Middle frontal gyrus (tissue), 1 donor: ENCODE measurements at regions not wholly inside any gene's neighbourhood (a gene's known extent, or its start where the extent isn't known, plus 50 kb on each side); places are given as distances from the start of the nearest gene placed in this dataset.
A peak's percentile ranks its signal among the peaks of the same experiment; 100 is the strongest.
"Not testable (repeated sequence)": the region's sequence is repeated elsewhere in the genome, so short reads cannot be mapped to it uniquely, and the experiment has no call there.

Experiments used
- DNase-seq: peaks from one replicate; pipeline ENCODE4 v3.0.0-alpha.2; 2015; ENCODE audit warnings: low spot score; ENCODE audit errors: extremely low spot score

GRCh38 chr2:236769981-236770671 is 200.5 kb downstream of the ACKR3 start:
- DNase-seq, result no peak

GRCh38 chr2:236772220-236772837 is 202.7 kb downstream of the ACKR3 start:
- DNase-seq, result no peak

- DNase-seq, result no peak
Observed at GRCh38 chr2:236773206-236773605, 203.6 kb downstream of the ACKR3 start.

GRCh38 chr2:236774171-236774570 is 204.5 kb downstream of the ACKR3 start:
- DNase-seq, result no peak

GRCh38 chr2:236775511-236775910 is 205.9 kb downstream of the ACKR3 start:
- no peak for DNase-seq

GRCh38 chr2:236776206-236776605 is 206.6 kb downstream of the ACKR3 start:
- DNase-seq, result no peak

GRCh38 chr2:236776695-236777251 is 207.1 kb downstream of the ACKR3 start:
- no peak for DNase-seq

- no peak for DNase-seq
Observed at GRCh38 chr2:236777408-236777807, 207.8 kb downstream of the ACKR3 start.

GRCh38 chr2:236781933-236782816 is 212.6 kb downstream of the ACKR3 start:
- no peak for DNase-seq

- DNase-seq, result no peak
Observed at GRCh38 chr2:236782938-236783337, 213.3 kb downstream of the ACKR3 start.

- no peak for DNase-seq
Observed at GRCh38 chr2:236783417-236784020, 213.9 kb downstream of the ACKR3 start.

GRCh38 chr2:236785611-236786057 is 216.0 kb downstream of the ACKR3 start:
- no peak for DNase-seq

- DNase-seq, result no peak
Observed at GRCh38 chr2:236786751-236787150, 217.1 kb downstream of the ACKR3 start.

- DNase-seq, result not testable (repeated sequence)
Observed at GRCh38 chr2:236787376-236787775, 217.8 kb downstream of the ACKR3 start.

- peak; percentile 55 for DNase-seq
Observed at GRCh38 chr2:236787885-236788284, 218.3 kb downstream of the ACKR3 start.

GRCh38 chr2:236790963-236791362 is 221.3 kb downstream of the ACKR3 start:
- no peak for DNase-seq

GRCh38 chr2:236793023-236794011 is 223.7 kb downstream of the ACKR3 start:
- no peak for DNase-seq

- peak; percentile 27 for DNase-seq
Observed at GRCh38 chr2:236794176-236794957, 224.7 kb downstream of the ACKR3 start.

- DNase-seq, result no peak
Observed at GRCh38 chr2:236795169-236795860, 225.7 kb downstream of the ACKR3 start.
